Dendritic cell treated with granulocyte-macrophage colony-stimulating factor and Interleukin-4, amounts not matched to agents 40 ng/mL and 50 ng/mL, for 4 days (primary cell): ENCODE measurements at regions not wholly inside any gene's neighbourhood (a gene's known extent, or its start where the extent isn't known, plus 50 kb on each side); places are given as distances from the start of the nearest gene placed in this dataset.
"Not testable (repeated sequence)": the region's sequence is repeated elsewhere in the genome, so short reads cannot be mapped to it uniquely, and the experiment has no call there.

ENCODE experiments used
- H3K27ac Mint-ChIP-seq: one replicate; pipeline ENCODE4 v1.8.0; 2022; ENCODE audit warnings: mild to moderate bottlenecking, mixed read lengths
- H3K27me3 Mint-ChIP-seq: one replicate; pipeline ENCODE4 v1.8.0; 2022; ENCODE audit warnings: mild to moderate bottlenecking, mixed read lengths
- H3K36me3 Mint-ChIP-seq: one replicate; pipeline ENCODE4 v1.8.0; 2022; ENCODE audit warnings: low read depth, mixed read lengths
- H3K4me1 Mint-ChIP-seq: one replicate; pipeline ENCODE4 v1.8.0; 2022; ENCODE audit warnings: low read depth, mixed read lengths
- H3K4me3 Mint-ChIP-seq: one replicate; pipeline ENCODE4 v1.8.0; 2022; ENCODE audit warnings: mild to moderate bottlenecking, moderate library complexity, mixed read lengths
- H3K9me3 Mint-ChIP-seq: one replicate; pipeline ENCODE4 v1.8.0; 2022; ENCODE audit warnings: mixed read lengths
- intact Hi-C: fragments of 100-400 bp; cut with micrococcal nuclease; formaldehyde crosslinking; loops from one replicate; pipeline ENCODE4 v1.15.0; 2022

DNA sequence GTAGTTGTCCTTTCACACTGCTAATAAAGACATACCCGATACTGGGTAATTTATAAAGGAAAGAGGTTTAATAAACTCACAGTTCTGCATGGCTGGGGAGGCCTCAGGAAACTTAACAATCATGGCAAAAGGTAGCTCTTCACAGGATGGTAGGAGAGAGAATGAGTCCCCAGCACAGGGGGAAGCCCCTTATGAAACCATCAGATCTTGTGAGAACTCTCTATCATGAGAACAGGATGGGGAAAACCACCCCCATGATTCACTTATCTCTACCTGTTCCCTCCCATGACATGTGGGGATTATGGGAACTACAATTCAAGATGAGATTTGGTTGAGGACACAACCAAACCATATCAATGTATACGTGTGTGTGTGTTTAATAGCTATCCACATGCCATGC is 983.1 kb downstream of the C4orf33 start:
- H3K27me3 Mint-ChIP-seq, H3K27ac Mint-ChIP-seq, intact Hi-C loops, H3K36me3 Mint-ChIP-seq, H3K9me3 Mint-ChIP-seq, H3K4me3 Mint-ChIP-seq, H3K4me1 Mint-ChIP-seq: not testable (repeated sequence)

DNA sequence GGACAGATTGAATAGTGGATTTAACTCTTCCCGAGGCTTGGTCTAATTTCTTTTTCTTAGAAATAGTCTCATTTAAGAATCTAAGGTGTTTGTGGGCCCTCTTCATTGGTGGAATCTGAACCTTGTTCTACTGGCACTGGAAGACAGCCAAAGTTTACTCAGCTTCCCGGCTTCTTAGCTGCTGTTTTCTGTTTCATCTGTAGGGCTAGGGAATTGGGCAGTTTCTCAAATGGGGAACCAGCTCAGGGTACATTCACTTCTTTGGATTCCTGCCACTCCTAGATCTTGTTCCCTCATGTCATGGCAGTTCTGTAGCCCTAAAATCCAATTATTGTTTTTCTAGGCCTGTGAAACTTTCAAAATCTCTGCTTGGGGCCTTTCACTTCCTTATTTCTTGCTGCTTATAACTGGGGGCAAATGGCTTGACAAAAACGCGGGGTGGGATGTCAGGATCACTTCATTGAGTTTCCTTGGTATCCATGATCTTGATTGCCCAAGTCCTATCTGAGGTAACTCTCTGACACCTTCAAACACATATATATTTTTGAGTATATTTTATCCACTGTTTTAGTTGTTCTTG is 985.0 kb downstream of the C4orf33 start:
- intact Hi-C loops: no loop called here
- no peak overlapping the region for H3K4me3 Mint-ChIP-seq

DNA sequence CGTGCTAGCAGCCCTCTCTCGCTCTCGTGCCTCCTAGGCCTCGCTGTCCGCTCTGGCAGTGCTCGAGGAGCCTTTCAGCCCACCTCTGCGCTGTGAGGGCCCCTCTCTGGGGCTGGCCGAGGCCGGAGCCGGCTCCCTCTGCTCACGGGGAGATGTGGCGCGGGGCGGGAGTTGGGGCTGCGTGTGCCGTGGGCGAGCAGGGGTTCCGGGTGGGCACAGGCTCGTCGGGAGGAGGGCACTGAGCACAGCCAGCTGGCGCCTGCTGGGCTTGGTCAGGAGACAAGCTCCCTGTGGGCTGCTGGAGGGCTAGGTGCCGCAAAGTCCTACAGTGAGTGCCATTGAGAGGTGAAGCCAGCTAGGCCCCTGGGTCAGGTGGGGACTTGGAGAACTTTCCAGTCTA is 994.5 kb downstream of the C4orf33 start:
- Mint-ChIP-seq H3K4me3 (no peak overlapping the region), H3K36me3 (no peaks in the 10 kb centered on the region), H3K27me3 (no peaks in the 10 kb centered on the region), H3K9me3 (no peaks in the 10 kb centered on the region), H3K27ac (no peak overlapping the region), H3K4me1 (no peaks in the 10 kb centered on the region)
- intact Hi-C loops: no loop called here

More for the DNA sequence above, 985.0 kb downstream of the C4orf33 start:
- Mint-ChIP-seq H3K9me3 (no peaks in the 10 kb centered on the region), H3K4me1 (no peaks in the 10 kb centered on the region), H3K27ac (no peak overlapping the region), H3K27me3 (no peaks in the 10 kb centered on the region), H3K36me3 (no peaks in the 10 kb centered on the region)

GRCh38 chr4:130092187-130093015 is 996.4 kb downstream of the C4orf33 start:
- Mint-ChIP-seq H3K36me3 (no peaks in the 10 kb centered on the region), H3K27ac (no peak overlapping the region), H3K27me3 (no peaks in the 10 kb centered on the region), H3K4me3 (no peak overlapping the region), H3K4me1 (no peaks in the 10 kb centered on the region), H3K9me3 (no peaks in the 10 kb centered on the region)
- intact Hi-C loops: no loop called here

DNA sequence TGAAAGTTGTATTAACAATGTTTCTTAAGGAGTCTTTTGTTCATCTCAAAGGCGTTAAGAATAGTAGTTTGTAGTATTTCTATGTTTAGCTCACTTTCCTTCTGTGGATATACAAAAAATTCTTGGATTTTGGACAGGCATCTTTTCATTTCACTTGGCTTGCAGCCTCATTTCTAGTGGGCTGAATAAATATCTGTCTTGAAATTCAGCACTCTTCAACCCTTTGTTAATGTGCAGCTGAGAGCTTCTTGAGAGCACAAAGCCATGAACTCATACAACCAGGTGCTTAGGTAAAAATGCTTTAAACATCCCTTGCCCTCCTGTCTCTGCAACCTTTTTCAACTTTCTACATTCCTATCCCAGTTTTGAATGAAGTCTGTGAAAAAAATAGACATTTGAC is 1003.2 kb downstream of the C4orf33 start:
- Mint-ChIP-seq H3K4me3 (no peak overlapping the region), H3K27me3 (no peaks in the 10 kb centered on the region), H3K36me3 (no peaks in the 10 kb centered on the region), H3K27ac (no peak overlapping the region), H3K9me3 (no peaks in the 10 kb centered on the region), H3K4me1 (no peaks in the 10 kb centered on the region)
- intact Hi-C loops: no loop called here

DNA sequence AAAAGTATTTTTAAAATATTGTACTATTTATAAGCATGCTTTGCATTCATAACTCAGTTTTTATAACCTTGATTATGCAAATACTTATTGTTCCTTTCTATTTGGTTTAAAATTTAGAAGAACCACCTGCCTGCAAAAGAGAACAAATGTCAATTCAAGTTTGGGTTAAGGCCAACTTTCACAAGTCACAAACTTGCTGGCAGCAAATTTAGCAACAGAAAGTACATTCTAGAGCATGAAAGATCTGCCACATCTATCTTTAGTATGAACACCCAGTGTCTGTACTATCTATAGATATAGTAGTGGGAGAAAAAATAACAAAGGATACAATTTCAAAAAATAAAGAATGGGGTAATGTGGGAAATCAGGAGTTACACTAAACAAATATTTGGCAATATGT is 1014.2 kb downstream of the C4orf33 start:
- Mint-ChIP-seq H3K4me1 (no peaks in the 10 kb centered on the region), H3K27ac (no peak overlapping the region), H3K4me3 (no peak overlapping the region), H3K9me3 (peaks cover 9% of the 10 kb centered on the region), H3K27me3 (no peaks in the 10 kb centered on the region), H3K36me3 (no peaks in the 10 kb centered on the region)
- intact Hi-C loops: no loop called here

- Mint-ChIP-seq H3K4me3 (no peak overlapping the region), H3K27me3 (no peaks in the 10 kb centered on the region), H3K36me3 (no peaks in the 10 kb centered on the region), H3K27ac (no peak overlapping the region), H3K9me3 (peaks cover 9% of the 10 kb centered on the region), H3K4me1 (no peaks in the 10 kb centered on the region)
- intact Hi-C loops: no loop called here
These were observed 1014.8 kb downstream of the C4orf33 start for GRCh38 chr4:130110770-130111169.

DNA sequence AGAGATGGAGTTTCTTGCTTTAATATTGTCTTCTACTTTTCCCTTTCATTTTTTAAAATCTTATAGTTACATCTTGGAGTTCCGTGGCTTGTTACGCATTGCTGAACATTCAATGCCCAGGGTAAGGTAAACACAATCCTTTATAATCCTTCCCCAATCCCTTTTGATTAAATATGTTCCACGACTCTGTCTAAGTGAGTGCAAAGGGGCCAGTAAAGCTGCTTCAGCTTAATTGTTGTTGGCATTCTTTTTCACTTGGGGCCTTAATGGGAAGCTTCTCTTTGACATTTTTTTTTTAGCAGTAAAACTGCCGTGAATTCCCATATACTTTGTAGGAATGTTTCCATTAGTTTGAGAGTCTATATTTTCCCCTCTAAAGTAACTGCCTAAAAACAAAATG is 1028.1 kb downstream of the C4orf33 start:
- H3K36me3 Mint-ChIP-seq: no peaks in the 10 kb centered on the region

DNA sequence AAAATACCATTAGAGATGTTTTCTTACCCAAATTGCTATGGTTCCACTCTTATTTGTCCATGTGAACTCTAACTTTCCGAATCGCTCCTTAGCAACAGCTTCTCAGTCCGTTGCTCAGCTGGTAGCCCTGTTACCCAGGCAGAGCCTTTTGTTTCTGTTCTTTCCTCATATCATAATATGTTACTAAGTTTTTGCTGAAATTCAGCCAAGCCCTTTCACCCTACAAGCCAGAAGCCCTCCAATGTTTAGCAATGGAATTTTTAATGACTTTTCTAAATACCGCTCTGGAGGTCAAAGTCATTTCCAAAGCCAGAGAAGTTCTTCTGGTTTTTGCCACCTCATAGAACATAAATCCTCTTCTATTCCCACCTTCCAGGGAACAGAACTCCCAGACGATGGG is 1029.5 kb downstream of the C4orf33 start:
- intact Hi-C loops: no loop called here
- H3K9me3 Mint-ChIP-seq: peaks cover 14% of the 10 kb centered on the region
- H3K27me3 Mint-ChIP-seq: no peaks in the 10 kb centered on the region
- H3K27ac Mint-ChIP-seq: no peak overlapping the region
- H3K4me1 Mint-ChIP-seq: no peaks in the 10 kb centered on the region
- H3K36me3 Mint-ChIP-seq: no peaks in the 10 kb centered on the region
- no peak overlapping the region for H3K4me3 Mint-ChIP-seq

More for the DNA sequence above, 1028.1 kb downstream of the C4orf33 start:
- Mint-ChIP-seq H3K27me3 (no peaks in the 10 kb centered on the region), H3K4me3 (no peak overlapping the region), H3K9me3 (peaks cover 13% of the 10 kb centered on the region), H3K27ac (no peak overlapping the region), H3K4me1 (no peaks in the 10 kb centered on the region)
- intact Hi-C loops: no loop called here

GRCh38 chr4:130127297-130127696 is 1031.3 kb downstream of the C4orf33 start:
- intact Hi-C loops: no loop called here
- no peak overlapping the region for H3K4me3 Mint-ChIP-seq
- H3K9me3 Mint-ChIP-seq: peaks cover 26% of the 10 kb centered on the region
- no peaks in the 10 kb centered on the region for H3K4me1 Mint-ChIP-seq
- no peaks in the 10 kb centered on the region for H3K27me3 Mint-ChIP-seq
- no peak overlapping the region for H3K27ac Mint-ChIP-seq
- no peaks in the 10 kb centered on the region for H3K36me3 Mint-ChIP-seq

- intact Hi-C loops: no loop called here
- Mint-ChIP-seq H3K4me3 (no peak overlapping the region), H3K27ac (no peak overlapping the region), H3K36me3 (no peaks in the 10 kb centered on the region), H3K4me1 (no peaks in the 10 kb centered on the region), H3K9me3 (peaks cover 47% of the 10 kb centered on the region), H3K27me3 (no peaks in the 10 kb centered on the region)
These were observed 1035.6 kb downstream of the C4orf33 start for GRCh38 chr4:130131536-130131935.

GRCh38 chr4:130141651-130142050 is 1045.7 kb downstream of the C4orf33 start:
- Mint-ChIP-seq H3K36me3 (no peaks in the 10 kb centered on the region), H3K27me3 (no peaks in the 10 kb centered on the region), H3K9me3 (no peaks in the 10 kb centered on the region), H3K4me3 (no peak overlapping the region), H3K4me1 (no peaks in the 10 kb centered on the region), H3K27ac (no peak overlapping the region)
- intact Hi-C loops: no loop called here

- intact Hi-C loops: no loop called here
- Mint-ChIP-seq H3K9me3 (no peaks in the 10 kb centered on the region), H3K4me1 (no peaks in the 10 kb centered on the region), H3K27me3 (no peaks in the 10 kb centered on the region), H3K27ac (no peak overlapping the region), H3K4me3 (no peak overlapping the region), H3K36me3 (no peaks in the 10 kb centered on the region)
These were observed 1047.7 kb downstream of the C4orf33 start for GRCh38 chr4:130143656-130144055.

DNA sequence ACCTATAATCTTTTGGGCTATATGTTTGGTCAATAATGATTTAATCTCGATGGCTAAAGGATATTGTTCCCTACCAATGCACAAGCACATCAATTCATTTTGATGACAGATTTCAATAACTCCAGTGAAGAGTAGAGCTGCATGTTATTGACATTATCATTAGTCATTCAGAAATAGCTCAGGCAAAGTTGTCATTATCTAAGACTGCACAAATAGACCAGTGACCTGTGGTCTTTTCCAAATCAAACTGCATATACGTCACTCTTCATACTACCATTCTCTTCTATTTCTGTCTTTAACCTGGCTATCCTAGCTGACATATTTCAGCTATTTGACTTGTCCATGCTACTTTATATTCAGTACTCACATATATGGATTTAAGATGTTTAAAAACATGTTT is 1050.8 kb downstream of the C4orf33 start:
- Mint-ChIP-seq H3K9me3 (no peaks in the 10 kb centered on the region), H3K36me3 (no peaks in the 10 kb centered on the region), H3K27me3 (no peaks in the 10 kb centered on the region), H3K4me3 (no peak overlapping the region), H3K27ac (no peak overlapping the region), H3K4me1 (no peaks in the 10 kb centered on the region)
- intact Hi-C loops: no loop called here

DNA sequence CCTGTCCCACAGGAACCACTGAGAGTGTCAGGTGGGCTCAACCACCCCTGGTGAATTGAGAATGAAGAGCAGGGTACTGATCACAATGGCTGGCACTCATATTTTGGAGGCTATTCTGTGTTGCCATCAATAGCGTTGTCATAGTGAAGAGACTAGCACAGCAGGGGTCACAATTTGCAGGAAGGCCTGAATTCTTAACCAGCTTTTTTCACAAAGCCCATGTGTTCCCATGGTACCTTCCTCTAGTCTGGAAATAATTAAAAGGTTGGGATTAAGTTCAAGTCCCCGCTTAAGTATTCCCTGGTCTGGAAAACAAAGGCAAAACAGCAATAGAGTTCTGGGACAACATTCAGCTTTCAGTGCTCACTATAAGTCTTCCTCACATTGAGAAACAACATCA is 1051.7 kb downstream of the C4orf33 start:
- no peaks in the 10 kb centered on the region for H3K36me3 Mint-ChIP-seq
- H3K9me3 Mint-ChIP-seq: no peaks in the 10 kb centered on the region
- H3K4me1 Mint-ChIP-seq: no peaks in the 10 kb centered on the region
- no peak overlapping the region for H3K27ac Mint-ChIP-seq
- intact Hi-C loops: no loop called here
- no peaks in the 10 kb centered on the region for H3K27me3 Mint-ChIP-seq
- H3K4me3 Mint-ChIP-seq: no peak overlapping the region
